PFSK-1 (cell line): ENCODE measurements at regions not wholly inside any gene's neighbourhood (a gene's known extent, or its start where the extent isn't known, plus 50 kb on each side); places are given as distances from the start of the nearest gene placed in this dataset.

ENCODE experiments used
- FOXP2 ChIP-seq: optimal IDR thresholded peaks from 2 replicates; pipeline ENCODE3; 2011; ENCODE audit warnings: borderline replicate concordance, control low read depth, inconsistent platforms; ENCODE audit not compliant: insufficient read depth; ENCODE audit errors: extremely low read length, extremely low read depth
- POLR2AphosphoS5 ChIP-seq: IDR thresholded peaks from 2 replicates; pipeline ENCODE4 v1.6.1; 2012; ENCODE audit warnings: low read depth, mild to moderate bottlenecking, control low read depth, low read length, moderate library complexity
- REST ChIP-seq, 2 experiments: IDR thresholded peaks; 2 replicates each; pipeline versions ENCODE4 v1.6.1 to v1.8.0; 2011 to 2012; ENCODE audit warnings: low read depth in 2 of 2, low read length in 2 of 2, control low read depth in 1 of 2, inconsistent platforms in 1 of 2, mild to moderate bottlenecking in 1 of 2, moderate library complexity in 1 of 2; ENCODE audit not compliant: insufficient read depth in 1 of 2
- SIN3A ChIP-seq: IDR thresholded peaks from 2 replicates; pipeline ENCODE4 v1.6.1; 2012; ENCODE audit warnings: mild to moderate bottlenecking, low read length, moderate library complexity, borderline replicate concordance; ENCODE audit not compliant: insufficient read depth
- TAF1 ChIP-seq: IDR thresholded peaks from 2 replicates; pipeline ENCODE4 v1.6.1; 2012; ENCODE audit warnings: low read length, control low read depth, borderline replicate concordance; ENCODE audit not compliant: insufficient read depth

GRCh38 chr10:124173298-124173900 lies 80.0 kb upstream of the CHST15 start:
- TF ChIP-seq TAF1, result no peak
- TF ChIP-seq REST (IDR thresholded peaks at IDR 0.05; ENCODE audit: insufficient read depth in 1 of 2, low read depth in 2 of 2, low read length in 2 of 2), result no peak
- TF ChIP-seq FOXP2, result no peak
- TF ChIP-seq POLR2AphosphoS5, result no peak
- no peak for TF ChIP-seq SIN3A

DNA sequence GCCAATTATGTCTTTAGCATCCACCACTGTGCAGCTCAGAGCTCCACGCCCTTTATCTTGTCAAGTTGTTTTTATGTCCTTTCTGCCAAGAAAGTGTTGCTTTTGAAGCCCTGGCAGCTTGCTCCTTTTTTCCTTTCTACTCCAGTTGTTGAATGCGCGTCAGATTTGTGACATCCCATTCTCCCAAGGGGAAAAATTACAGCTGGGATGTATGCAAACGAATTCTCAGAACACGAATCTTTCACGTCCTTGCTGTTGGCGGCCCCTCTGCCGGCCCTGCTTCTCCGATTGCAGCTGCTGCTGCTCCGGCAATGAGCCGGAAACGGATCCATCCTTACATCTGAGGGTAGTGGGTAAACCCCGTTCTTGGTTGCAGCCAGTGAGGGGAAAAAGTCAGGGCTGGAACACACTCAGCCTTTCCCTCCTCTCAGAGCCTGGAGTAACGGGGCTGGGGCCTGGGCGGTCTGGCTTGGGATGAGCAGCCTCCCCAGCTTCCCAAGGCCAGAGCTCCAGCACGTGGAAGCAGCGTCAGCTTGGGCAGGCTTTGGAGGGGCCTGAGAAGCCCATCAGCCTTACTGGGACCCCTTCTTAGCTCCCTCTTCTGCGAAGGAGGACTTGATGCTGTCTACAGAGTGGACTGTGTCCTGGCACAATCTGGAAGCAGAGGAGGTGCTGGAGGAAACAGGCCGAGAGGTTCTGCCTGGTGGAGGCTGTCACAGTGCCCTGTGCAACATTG lies 79.0 kb upstream of the CHST15 start:
- TF ChIP-seq FOXP2 (no peak), SIN3A (no peak), REST (IDR thresholded peaks at IDR 0.05; ENCODE audit: insufficient read depth in 1 of 2, low read depth in 2 of 2, low read length in 2 of 2) (no peak), POLR2AphosphoS5 (no peak), TAF1 (no peak)

- TF ChIP-seq SIN3A, result no peak
- TF ChIP-seq POLR2AphosphoS5, result no peak
These were observed 78.2 kb upstream of the CHST15 start for GRCh38 chr10:124171561-124171960.

DNA sequence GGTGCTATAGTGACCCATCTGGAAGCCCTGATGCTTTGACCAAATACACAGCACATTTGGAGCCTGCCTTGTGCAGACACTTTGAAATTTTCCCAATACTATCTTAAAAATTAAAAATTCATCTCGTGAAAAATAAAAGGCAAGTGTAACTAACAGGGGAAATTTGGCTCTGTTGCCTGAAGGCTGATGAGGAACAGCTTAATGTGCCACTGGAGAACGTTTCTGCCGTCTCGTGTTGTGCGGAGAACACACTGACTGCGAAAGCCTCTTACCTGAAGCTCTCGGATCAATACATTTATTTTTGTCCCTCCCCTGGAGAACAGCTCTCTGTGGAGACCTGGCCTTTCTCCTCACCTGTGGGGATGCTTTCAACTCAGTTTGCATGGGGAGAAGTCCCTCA lies 77.2 kb upstream of the CHST15 start:
- TF ChIP-seq SIN3A, result no peak

GRCh38 chr10:124168991-124169802 lies 75.8 kb upstream of the CHST15 start:
- TF ChIP-seq TAF1 (no peak), REST (IDR thresholded peaks at IDR 0.05; ENCODE audit: insufficient read depth in 1 of 2, low read depth in 2 of 2, low read length in 2 of 2) (no peak), SIN3A (no peak), POLR2AphosphoS5 (no peak)

GRCh38 chr10:124168581-124168980 lies 75.2 kb upstream of the CHST15 start:
- TF ChIP-seq SIN3A (no peak), POLR2AphosphoS5 (no peak)
